Spleen (tissue), 11 donors: ENCODE measurements at regions not wholly inside any gene's neighbourhood (a gene's known extent, or its start where the extent isn't known, plus 50 kb on each side); places are given as distances from the start of the nearest gene placed in this dataset.

Experiments used
- DNase-seq: peaks from one replicate; pipeline ENCODE4 v3.0.0-alpha.2; 2020
- H3K27ac ChIP-seq, 8 donors: fragments of 200-600 bp; sonication (generic) in 7 of 8; 1 replicate in 4 of 8; 2 replicates in 4 of 8; pipeline versions ENCODE4 v1.5.0 to v1.8.0; 2016 to 2021; ENCODE audit warnings: inconsistent platforms in 4 of 8, mild to moderate bottlenecking in 4 of 8, moderate library complexity in 1 of 8
- H3K27me3 ChIP-seq, 7 donors: fragments of 200-600 bp; sonication (generic) in 6 of 7; replicated peaks in 1 of 7; 1 replicate in 4 of 7; 2 replicates in 3 of 7; pipeline versions ENCODE4 v1.5.0 to v1.8.0; 2016 to 2021; ENCODE audit warnings: inconsistent platforms in 3 of 7, mild to moderate bottlenecking in 1 of 7
- H3K36me3 ChIP-seq, 6 donors: fragments of 200-600 bp; sonication (generic) in 5 of 6; 1 replicate in 4 of 6; 2 replicates in 2 of 6; pipeline versions ENCODE4 v1.5.0 to v1.8.0; 2016 to 2021; ENCODE audit warnings: inconsistent platforms in 2 of 6
- H3K4me1 ChIP-seq, 6 donors: fragments of 200-600 bp; sonication (generic) in 5 of 6; 1 replicate in 3 of 6; 2 replicates in 3 of 6; pipeline versions ENCODE4 v1.5.0 to v1.8.0; 2016 to 2021; ENCODE audit warnings: inconsistent platforms in 3 of 6
- H3K4me3 ChIP-seq, 8 donors: fragments of 200-600 bp; sonication (generic) in 7 of 8; 1 replicate in 4 of 8; 2 replicates in 4 of 8; pipeline versions ENCODE4 v1.5.0 to v1.8.0; 2016 to 2021; ENCODE audit warnings: inconsistent platforms in 4 of 8, mild to moderate bottlenecking in 4 of 8, moderate library complexity in 2 of 8
- H3K9me3 ChIP-seq, 8 donors: fragments of 200-600 bp; sonication (generic) in 7 of 8; 1 replicate in 4 of 8; 2 replicates in 4 of 8; pipeline versions ENCODE4 v1.5.0 to v1.8.0; 2016 to 2021; ENCODE audit warnings: inconsistent platforms in 4 of 8
- CTCF ChIP-seq, 11 experiments: fragments of 200-600 bp in 7 of 11; fragments of 450-650 bp in 4 of 11; sonication (generic) in 4 of 11; IDR thresholded peaks in 8 of 11; conservative IDR thresholded peaks in 3 of 11; 1 replicate in 7 of 11; 2 replicates in 4 of 11; pipeline versions ENCODE4 v1.4.0 to v1.8.0; 2016 to 2021; ENCODE audit warnings: antibody characterized with exemption in 11 of 11, inconsistent platforms in 4 of 11, mild to moderate bottlenecking in 1 of 11
- POLR2A ChIP-seq, 3 donors: fragments of 450-650 bp; IDR thresholded peaks; one replicate each; pipeline ENCODE4 v1.5.1; 2017; ENCODE audit warnings: antibody characterized with exemption in 3 of 3, mild to moderate bottlenecking in 1 of 3
- POLR2AphosphoS5 ChIP-seq, 3 donors: sonication (generic); formaldehyde crosslinking; IDR thresholded peaks; one replicate each; pipeline ENCODE4 v1.5.1; 2017; ENCODE audit warnings: antibody characterized with exemption in 3 of 3
- WGBS, 5 donors: extraction: QIAGEN DNeasy Blood & Tissue Kit in 3 of 5; methylation state at CpG; one replicate each; pipeline versions ENCODE4 v1.1.5 to v1.1.7; 2013 to 2018; 5-methylcytosine and 5-hydroxymethylcytosine counted together
- intact Hi-C: fragments of 100-400 bp; cut with DNase I; formaldehyde crosslinking; loops from one replicate; pipeline ENCODE4 v1.15.0; 2023; ENCODE audit warnings: low total_unique reads
- donor health status: healthy with polysubstance abuse.
- donor health status: DM: no; HTN: no; CAD: no; lungs with moderate emphysema.
- donor health status: DM: no; HTN: no; CAD: no.
- donor health status: Bipolar disorder and iron deficiency.
- donor health status: healthy.
- donor health status: DM: no; HTN: no; CAD: no.
- donor health status: DM: yes; HTN: yes; CAD: no.

- no peak for DNase-seq
- H3K4me3 ChIP-seq, result no peak overlapping the region
- no peaks in the 10 kb centered on the region for H3K4me1 ChIP-seq
- 90 to 97% (median 91%) methylated on average over 6 of the region's 6 CpGs for WGBS, 5 donors
- H3K27ac ChIP-seq, result no peak overlapping the region
- no peak for TF ChIP-seq CTCF (IDR thresholded peaks at IDR 0.05 in 8 of 11, conservative IDR thresholded peaks at IDR 0.05 in 3 of 11)
- no peak for TF ChIP-seq POLR2AphosphoS5 (IDR thresholded peaks at IDR 0.05)
- no peak for TF ChIP-seq POLR2A (IDR thresholded peaks at IDR 0.05)
- intact Hi-C loops, result no loop called here
- no peaks in the 10 kb centered on the region for H3K9me3 ChIP-seq
- H3K36me3 ChIP-seq, result no peaks in the 10 kb centered on the region
- no peaks in the 10 kb centered on the region for H3K27me3 ChIP-seq
Measured at GRCh38 chr12:107567876-107568619, 117.6 kb upstream of the PWP1 start.

- Histone ChIP-seq H3K27me3 (no peaks in the 10 kb centered on the region), H3K27ac (no peak overlapping the region), H3K9me3 (no peaks in the 10 kb centered on the region), H3K4me1 (no peaks in the 10 kb centered on the region), H3K36me3 (no peaks in the 10 kb centered on the region), H3K4me3 (no peak overlapping the region)
- intact Hi-C loops, result no loop called here
- TF ChIP-seq POLR2AphosphoS5 (IDR thresholded peaks at IDR 0.05) (no peak), CTCF (IDR thresholded peaks at IDR 0.05 in 8 of 11, conservative IDR thresholded peaks at IDR 0.05 in 3 of 11) (no peak), POLR2A (IDR thresholded peaks at IDR 0.05) (no peak)
- WGBS, 5 donors, result 83 to 93% (median 88%) methylated on average over 5 of the region's 5 CpGs
- no peak for DNase-seq
Measured at GRCh38 chr12:107568718-107569117, 116.9 kb upstream of the PWP1 start.

GRCh38 chr12:107570721-107571120 is 114.9 kb upstream of the PWP1 start:
- no peaks in the 10 kb centered on the region for H3K27me3 ChIP-seq
- no peak for DNase-seq
- H3K9me3 ChIP-seq, result no peaks in the 10 kb centered on the region
- no peak overlapping the region for H3K4me3 ChIP-seq
- intact Hi-C loops, result no loop called here
- no peak overlapping the region for H3K27ac ChIP-seq
- H3K36me3 ChIP-seq, result no peaks in the 10 kb centered on the region
- WGBS, 5 donors, result 64 to 81% (median 66%) methylated on average over 1 of the region's 1 CpG
- H3K4me1 ChIP-seq, result no peaks in the 10 kb centered on the region
- TF ChIP-seq CTCF (IDR thresholded peaks at IDR 0.05 in 8 of 11, conservative IDR thresholded peaks at IDR 0.05 in 3 of 11) (no peak), POLR2AphosphoS5 (IDR thresholded peaks at IDR 0.05) (no peak), POLR2A (IDR thresholded peaks at IDR 0.05) (no peak)

- TF ChIP-seq POLR2AphosphoS5 (IDR thresholded peaks at IDR 0.05) (no peak), POLR2A (IDR thresholded peaks at IDR 0.05) (no peak), CTCF (IDR thresholded peaks at IDR 0.05 in 8 of 11, conservative IDR thresholded peaks at IDR 0.05 in 3 of 11) (no peak)
- DNase-seq, result no peak
- intact Hi-C loops, result no loop called here
Measured at GRCh38 chr12:107571492-107571891, 114.1 kb upstream of the PWP1 start.

More at GRCh38 chr12:107571492-107571891, 114.1 kb upstream of the PWP1 start:
- no peaks in the 10 kb centered on the region for H3K4me1 ChIP-seq
- 84 to 89% (median 87%) methylated on average over 7 of the region's 7 CpGs for WGBS, 5 donors
- no peaks in the 10 kb centered on the region for H3K27me3 ChIP-seq
- H3K9me3 ChIP-seq, result no peaks in the 10 kb centered on the region
- no peak overlapping the region for H3K4me3 ChIP-seq
- H3K27ac ChIP-seq, result no peak overlapping the region
- no peaks in the 10 kb centered on the region for H3K36me3 ChIP-seq
